ENCODE measurements at regions not wholly inside any gene's neighbourhood (a gene's known extent, or its start where the extent isn't known, plus 50 kb on each side); places are given as distances from the start of the nearest gene placed in this dataset.

DNA sequence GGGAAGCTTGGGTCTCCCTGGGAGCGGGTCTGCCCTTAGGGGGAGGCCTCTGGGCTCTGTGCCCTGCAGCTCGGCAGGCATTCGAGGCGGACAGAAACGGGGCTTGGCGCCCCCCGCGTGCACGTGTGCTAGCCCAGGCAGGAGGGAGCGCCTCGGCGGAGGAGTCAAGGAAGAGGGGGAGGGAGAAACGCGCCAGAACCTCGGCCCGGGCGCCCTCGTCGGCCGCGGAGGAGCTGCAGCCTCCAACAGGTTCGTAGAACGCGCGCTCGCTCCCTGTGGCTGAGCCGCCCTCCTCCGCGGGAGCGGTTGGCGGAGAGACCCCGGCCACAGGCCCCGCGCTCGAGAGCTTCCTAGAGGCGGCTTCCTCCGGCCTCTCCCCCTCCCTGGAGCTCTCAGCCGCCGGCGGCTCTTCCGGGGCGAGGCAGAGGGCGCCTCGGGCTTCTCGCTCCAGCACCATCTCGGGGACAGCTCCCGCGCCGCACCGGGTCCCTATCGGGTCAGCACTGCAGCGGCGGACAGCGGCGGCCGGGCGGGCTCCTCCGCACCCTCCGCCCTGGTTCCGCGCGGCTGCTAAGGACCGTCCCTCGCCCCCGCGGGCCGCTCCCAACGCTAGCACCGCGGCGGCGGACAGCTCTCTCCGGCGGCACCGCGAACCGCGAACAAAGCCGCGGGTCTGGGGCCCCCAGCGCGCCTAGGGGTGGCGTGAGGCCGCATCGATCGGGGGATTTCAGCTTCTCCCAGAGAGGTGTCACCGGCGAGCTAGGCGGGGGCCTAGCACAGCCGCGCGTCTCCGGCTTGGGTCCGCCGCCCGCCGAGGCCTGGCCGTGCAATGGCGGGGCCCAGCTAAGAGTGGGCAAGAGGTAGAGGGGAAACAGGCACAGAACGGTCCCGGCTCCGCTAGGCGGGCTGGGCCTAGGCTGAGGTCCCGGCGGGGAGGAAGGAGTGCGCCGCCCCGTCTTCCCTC lies 74.6 kb upstream of the CPLX2 start:
- Histone ChIP-seq H3K27me3 (ENCODE audit: insufficient read depth, low read length) (no peaks in the 10 kb centered on the region), H2AFZ (ENCODE audit: low read depth, low read length) (peak overlapping the region; percentile 44), H3K4me1 (ENCODE audit: insufficient read depth, low read length) (peaks cover 19% of the 10 kb centered on the region), H3K9me3 (ENCODE audit: low read length) (no peaks in the 10 kb centered on the region), H3K4me3 (ENCODE audit: low read length) (peak overlapping the region; percentile 50), H3K36me3 (ENCODE audit: insufficient read depth, low read length) (no peaks in the 10 kb centered on the region)

DNA sequence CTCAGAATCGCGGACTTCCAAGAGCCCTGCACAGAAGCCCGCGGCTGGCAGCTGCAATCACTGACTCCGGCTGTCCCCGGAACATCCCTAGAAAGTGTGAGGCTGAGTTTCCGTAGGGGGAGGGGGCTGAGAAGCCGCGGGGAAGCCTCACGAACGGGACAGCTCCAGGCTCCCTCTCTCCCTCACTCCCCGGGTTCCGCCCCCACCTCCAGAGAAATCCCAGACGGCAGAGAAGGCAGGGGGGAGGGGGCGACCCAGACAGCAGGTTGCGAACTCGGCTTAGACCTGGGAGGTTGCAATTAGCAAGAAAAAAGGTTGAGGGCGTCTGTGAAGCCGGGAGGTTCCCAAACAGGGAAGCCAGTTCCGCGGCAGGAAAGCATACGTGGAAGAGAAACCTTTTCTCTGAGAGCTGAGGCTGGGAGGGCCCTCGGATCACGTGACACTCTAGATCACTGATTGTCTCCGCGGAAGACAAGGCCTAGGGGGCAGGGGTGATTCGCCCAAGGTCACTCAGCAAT lies 73.8 kb upstream of the CPLX2 start:
- Histone ChIP-seq H3K4me3 (ENCODE audit: low read length) (peak overlapping the region; percentile 50), H2AFZ (ENCODE audit: low read depth, low read length) (peak overlapping the region; percentile 44), H3K27me3 (ENCODE audit: insufficient read depth, low read length) (no peaks in the 10 kb centered on the region)

DNA sequence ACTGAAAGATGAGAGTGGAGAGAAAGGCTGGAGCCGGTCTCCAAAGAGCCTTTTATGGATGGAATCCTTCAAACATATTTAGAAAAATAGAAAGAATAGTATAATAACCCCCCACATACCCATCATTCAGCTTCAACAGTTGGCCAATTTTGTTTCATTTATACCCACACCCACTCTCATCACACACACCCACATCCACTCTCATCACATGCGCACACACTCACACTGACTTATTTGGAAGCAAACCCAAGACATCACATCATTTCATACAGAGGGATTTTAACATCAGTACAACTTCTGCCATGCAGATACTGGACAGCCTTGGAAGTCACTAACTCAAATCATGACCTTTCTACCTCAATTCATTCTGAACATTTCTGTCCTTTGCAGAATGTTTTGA lies 72.8 kb upstream of the CPLX2 start:
- no peak overlapping the region for H3K4me3 ChIP-seq (ENCODE audit: low read length)

More for the DNA sequence above, 73.8 kb upstream of the CPLX2 start:
- H3K9me3 ChIP-seq (ENCODE audit: low read length): no peaks in the 10 kb centered on the region
- peaks cover 19% of the 10 kb centered on the region for H3K4me1 ChIP-seq (ENCODE audit: insufficient read depth, low read length)
- no peaks in the 10 kb centered on the region for H3K36me3 ChIP-seq (ENCODE audit: insufficient read depth, low read length)

DNA sequence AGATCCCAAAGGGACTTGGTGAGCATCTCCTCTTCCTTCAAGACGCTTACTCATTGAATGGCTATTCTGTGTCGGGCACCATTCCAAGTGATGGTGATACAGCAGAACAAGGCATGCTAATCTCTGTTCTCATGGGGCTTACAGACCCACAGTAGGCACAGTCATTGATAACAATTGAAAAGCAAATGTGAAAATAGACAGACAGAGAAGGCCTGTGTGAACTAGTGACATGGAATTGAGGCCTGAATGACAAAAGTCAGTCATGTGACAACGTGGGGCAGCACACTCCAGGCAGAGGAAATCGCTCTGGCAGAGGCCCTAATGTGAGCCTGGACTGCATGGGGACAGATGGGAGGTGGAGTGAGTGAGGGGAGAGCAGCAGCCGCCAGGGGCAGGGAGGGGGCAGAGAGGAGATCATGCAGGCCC lies 70.7 kb upstream of the CPLX2 start:
- Histone ChIP-seq H2AFZ (ENCODE audit: low read depth, low read length) (no peak overlapping the region), H3K36me3 (ENCODE audit: insufficient read depth, low read length) (no peaks in the 10 kb centered on the region), H3K9me3 (ENCODE audit: low read length) (no peaks in the 10 kb centered on the region), H3K4me1 (ENCODE audit: insufficient read depth, low read length) (peaks cover 19% of the 10 kb centered on the region), H3K4me3 (ENCODE audit: low read length) (no peak overlapping the region), H3K27me3 (ENCODE audit: insufficient read depth, low read length) (no peaks in the 10 kb centered on the region)

More for the DNA sequence above, 72.8 kb upstream of the CPLX2 start:
- Histone ChIP-seq H2AFZ (ENCODE audit: low read depth, low read length) (no peak overlapping the region), H3K9me3 (ENCODE audit: low read length) (no peaks in the 10 kb centered on the region), H3K4me1 (ENCODE audit: insufficient read depth, low read length) (peaks cover 19% of the 10 kb centered on the region), H3K36me3 (ENCODE audit: insufficient read depth, low read length) (no peaks in the 10 kb centered on the region), H3K27me3 (ENCODE audit: insufficient read depth, low read length) (no peaks in the 10 kb centered on the region)

DNA sequence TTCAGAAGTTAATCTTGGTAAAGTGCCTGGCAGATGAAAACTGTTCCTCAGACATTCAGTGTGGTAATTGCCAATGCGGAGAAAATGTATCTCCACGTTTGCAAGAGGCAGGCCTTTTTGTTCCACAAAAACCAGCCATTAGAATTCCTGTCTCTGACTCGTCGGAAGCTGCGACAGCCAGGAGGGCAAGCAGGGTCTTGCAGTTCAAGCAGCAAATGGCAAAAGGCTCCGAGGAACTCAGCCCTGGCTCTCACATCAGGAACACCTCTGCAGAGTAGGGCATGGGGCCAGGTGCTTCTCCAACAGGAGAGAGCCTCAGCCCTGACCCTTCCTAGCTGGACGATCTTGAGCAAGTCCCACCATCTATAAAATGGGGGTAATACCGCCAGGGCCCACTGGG lies 69.0 kb upstream of the CPLX2 start:
- Histone ChIP-seq H3K4me1 (ENCODE audit: insufficient read depth, low read length) (peaks cover 11% of the 10 kb centered on the region), H3K27me3 (ENCODE audit: insufficient read depth, low read length) (no peaks in the 10 kb centered on the region), H2AFZ (ENCODE audit: low read depth, low read length) (no peak overlapping the region), H3K4me3 (ENCODE audit: low read length) (no peak overlapping the region), H3K36me3 (ENCODE audit: insufficient read depth, low read length) (no peaks in the 10 kb centered on the region), H3K9me3 (ENCODE audit: low read length) (no peaks in the 10 kb centered on the region)

DNA sequence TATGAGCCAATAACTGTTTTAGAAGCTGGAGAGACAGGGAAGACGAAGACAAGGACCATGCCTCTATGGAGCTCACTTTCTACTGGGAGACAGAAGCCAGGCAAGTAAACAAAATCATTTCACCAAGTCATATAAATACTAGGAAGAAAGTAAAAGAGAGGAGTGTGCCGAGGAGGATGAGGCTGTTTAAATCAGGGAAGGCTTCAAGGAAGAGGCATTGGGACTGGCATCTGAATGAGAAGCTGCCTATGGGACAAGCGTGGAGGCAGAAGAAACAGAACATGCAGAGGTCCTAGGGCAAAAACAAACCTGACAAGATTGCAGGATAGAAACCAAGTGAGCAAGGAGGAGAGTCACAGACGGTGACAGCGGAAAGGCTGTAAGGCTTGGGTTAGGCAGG lies 68.1 kb upstream of the CPLX2 start:
- Histone ChIP-seq H3K4me1 (ENCODE audit: insufficient read depth, low read length) (peaks cover 2% of the 10 kb centered on the region), H2AFZ (ENCODE audit: low read depth, low read length) (no peak overlapping the region), H3K9me3 (ENCODE audit: low read length) (no peaks in the 10 kb centered on the region), H3K27me3 (ENCODE audit: insufficient read depth, low read length) (no peaks in the 10 kb centered on the region), H3K4me3 (ENCODE audit: low read length) (no peak overlapping the region), H3K36me3 (ENCODE audit: insufficient read depth, low read length) (no peaks in the 10 kb centered on the region)

DNA sequence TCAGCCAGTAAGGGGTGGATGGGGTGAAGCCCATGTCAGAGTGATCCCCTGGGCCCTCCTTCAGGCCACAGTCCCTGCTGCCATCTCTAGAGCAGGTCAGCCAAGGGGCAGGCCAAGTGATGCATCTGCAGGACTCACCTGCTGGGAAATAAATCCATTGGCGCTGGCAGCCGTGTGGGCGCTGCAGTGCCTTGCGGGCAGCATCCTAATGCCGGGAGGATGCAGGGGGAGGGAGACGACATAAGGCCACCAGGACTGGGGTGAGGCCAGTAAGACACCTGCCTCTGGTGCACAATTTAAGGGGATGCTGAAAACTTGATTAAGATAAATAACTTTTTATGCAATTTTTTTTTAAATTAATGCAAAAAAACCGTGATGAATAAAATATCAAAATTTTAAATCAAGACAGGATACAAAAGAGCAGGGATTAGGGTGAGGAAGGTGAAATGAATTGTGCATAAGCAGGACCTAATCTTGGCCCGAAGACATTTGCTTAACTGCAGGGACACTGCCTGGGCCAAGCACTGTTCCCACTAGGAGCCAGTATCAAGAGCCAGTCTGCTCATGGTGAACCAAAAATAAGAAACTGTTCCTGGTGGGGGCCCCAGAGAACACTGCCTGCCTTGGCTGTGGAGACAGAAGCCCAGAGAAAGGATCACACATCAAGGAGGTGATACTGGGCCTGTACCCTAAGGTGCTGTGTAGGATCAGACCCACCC lies 67.5 kb upstream of the CPLX2 start:
- H3K9me3 ChIP-seq (ENCODE audit: low read length): no peaks in the 10 kb centered on the region

DNA sequence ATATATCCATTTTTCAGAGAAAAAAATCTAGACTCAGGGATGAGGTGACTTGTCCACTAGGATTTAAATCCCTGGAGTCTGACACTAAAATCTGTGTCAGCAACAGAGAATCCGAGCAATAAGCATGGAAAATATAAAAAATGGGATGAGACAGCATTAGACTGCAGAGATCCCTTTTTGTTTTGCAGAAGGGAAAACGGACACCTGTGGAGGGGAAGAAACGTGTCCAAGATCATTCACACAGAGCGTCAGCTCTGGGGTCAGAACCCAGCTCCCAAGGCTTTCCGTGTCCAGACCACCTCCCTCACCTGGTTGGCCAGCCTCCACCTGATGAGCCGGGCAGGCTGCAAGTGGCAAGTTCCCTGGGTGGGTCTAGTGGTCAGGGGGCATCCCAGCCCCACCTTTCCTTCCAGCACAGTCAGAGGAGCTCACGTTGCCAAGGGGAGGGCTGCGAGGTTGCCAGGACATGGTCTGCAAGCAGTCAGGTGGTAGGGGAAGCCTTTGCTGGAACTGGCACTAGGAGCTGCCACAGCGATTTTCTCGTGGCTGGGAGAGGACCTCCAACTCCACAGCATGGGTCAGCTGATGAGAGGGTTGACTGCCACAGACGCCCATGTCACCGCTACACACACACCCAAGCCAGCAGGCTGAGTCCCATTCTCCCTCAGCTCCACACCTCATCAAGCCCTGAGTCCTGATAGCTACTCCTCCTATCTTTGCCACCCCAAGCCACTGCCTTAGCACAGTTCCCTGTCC lies 65.9 kb upstream of the CPLX2 start:
- Histone ChIP-seq H3K9me3 (ENCODE audit: low read length) (no peaks in the 10 kb centered on the region), H3K27me3 (ENCODE audit: insufficient read depth, low read length) (no peaks in the 10 kb centered on the region), H3K4me1 (ENCODE audit: insufficient read depth, low read length) (peaks cover 10% of the 10 kb centered on the region), H3K4me3 (ENCODE audit: low read length) (no peak overlapping the region), H3K36me3 (ENCODE audit: insufficient read depth, low read length) (no peaks in the 10 kb centered on the region), H2AFZ (ENCODE audit: low read depth, low read length) (no peak overlapping the region)

More for the DNA sequence above, 67.5 kb upstream of the CPLX2 start:
- Histone ChIP-seq H2AFZ (ENCODE audit: low read depth, low read length) (no peak overlapping the region), H3K4me3 (ENCODE audit: low read length) (no peak overlapping the region), H3K4me1 (ENCODE audit: insufficient read depth, low read length) (no peaks in the 10 kb centered on the region), H3K27me3 (ENCODE audit: insufficient read depth, low read length) (no peaks in the 10 kb centered on the region), H3K36me3 (ENCODE audit: insufficient read depth, low read length) (no peaks in the 10 kb centered on the region)

DNA sequence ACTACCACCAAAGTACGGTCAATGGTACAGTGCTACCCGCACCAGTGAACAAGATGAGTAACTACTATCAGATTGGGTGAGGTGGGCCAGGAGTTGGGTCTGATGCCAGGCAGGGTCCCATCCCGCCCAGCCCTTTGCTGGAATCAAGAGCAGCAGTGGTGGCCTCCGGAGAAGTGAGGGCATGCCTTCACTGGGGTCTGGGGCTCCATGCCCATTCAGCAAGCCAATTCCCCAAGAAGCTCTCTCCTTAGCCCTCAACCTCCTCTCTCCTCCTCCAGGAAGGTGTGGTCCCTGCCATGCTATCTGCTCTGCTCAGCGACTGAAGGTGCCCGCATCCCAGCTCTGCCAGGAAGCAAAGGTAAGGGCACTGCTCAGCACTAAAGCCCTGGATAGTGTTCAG lies 62.7 kb upstream of the CPLX2 start:
- Histone ChIP-seq H3K36me3 (ENCODE audit: insufficient read depth, low read length) (no peaks in the 10 kb centered on the region), H3K9me3 (ENCODE audit: low read length) (no peaks in the 10 kb centered on the region), H3K4me3 (ENCODE audit: low read length) (no peak overlapping the region)

DNA sequence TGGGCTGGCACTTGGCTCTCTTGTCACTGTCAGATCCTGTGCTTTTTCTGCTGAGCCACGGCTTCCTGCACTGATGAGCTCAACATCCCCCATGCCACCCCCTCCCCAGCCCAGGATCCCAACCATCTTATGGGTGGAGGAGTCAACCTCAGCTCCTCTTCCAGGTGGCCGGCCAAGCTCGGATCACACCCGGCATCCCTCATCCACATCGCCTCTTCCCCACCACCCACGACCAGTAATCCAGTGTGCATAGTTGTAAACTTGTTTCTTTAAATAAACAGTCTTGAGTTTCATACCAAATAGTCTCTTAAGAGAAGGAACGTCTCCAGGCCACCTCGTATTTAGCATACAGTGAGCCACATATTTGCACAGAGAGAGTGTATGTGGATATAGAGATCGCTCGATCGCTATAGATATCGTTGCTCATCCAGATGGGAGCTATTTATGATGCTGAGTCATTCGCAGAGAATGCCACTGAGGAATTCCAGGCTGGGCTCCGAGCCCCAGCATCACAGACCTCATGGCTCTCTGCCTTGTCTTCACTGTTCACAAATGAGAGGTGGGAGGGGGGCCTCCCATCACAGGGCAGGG lies 61.8 kb upstream of the CPLX2 start:
- Histone ChIP-seq H2AFZ (ENCODE audit: low read depth, low read length) (no peak overlapping the region), H3K4me1 (ENCODE audit: insufficient read depth, low read length) (peaks cover 10% of the 10 kb centered on the region), H3K36me3 (ENCODE audit: insufficient read depth, low read length) (no peaks in the 10 kb centered on the region), H3K4me3 (ENCODE audit: low read length) (no peak overlapping the region), H3K27me3 (ENCODE audit: insufficient read depth, low read length) (no peaks in the 10 kb centered on the region), H3K9me3 (ENCODE audit: low read length) (no peaks in the 10 kb centered on the region)

More for the DNA sequence above, 62.7 kb upstream of the CPLX2 start:
- Histone ChIP-seq H3K27me3 (ENCODE audit: insufficient read depth, low read length) (no peaks in the 10 kb centered on the region), H3K4me1 (ENCODE audit: insufficient read depth, low read length) (peaks cover 10% of the 10 kb centered on the region), H2AFZ (ENCODE audit: low read depth, low read length) (no peak overlapping the region)

DNA sequence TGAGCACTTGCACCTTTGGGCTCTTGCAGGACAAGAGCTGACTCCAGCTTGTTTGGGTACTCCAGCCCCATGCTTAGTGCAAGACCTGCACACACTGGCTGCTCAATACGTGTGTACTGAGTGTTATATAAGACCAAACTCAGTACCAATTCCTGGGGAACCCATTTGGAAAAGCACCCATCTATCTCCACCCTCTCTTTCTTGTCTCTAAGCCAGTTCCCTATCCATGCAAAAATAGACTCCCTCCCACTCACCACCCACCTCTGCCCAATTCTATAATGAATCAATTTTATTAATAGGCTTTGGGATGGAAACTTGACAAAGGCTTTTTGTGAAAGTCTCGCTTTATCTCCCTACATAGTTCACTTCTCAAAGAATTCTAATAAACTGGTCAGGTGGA lies 60.9 kb upstream of the CPLX2 start:
- Histone ChIP-seq H2AFZ (ENCODE audit: low read depth, low read length) (no peak overlapping the region), H3K27me3 (ENCODE audit: insufficient read depth, low read length) (no peaks in the 10 kb centered on the region), H3K4me3 (ENCODE audit: low read length) (no peak overlapping the region), H3K9me3 (ENCODE audit: low read length) (no peaks in the 10 kb centered on the region), H3K36me3 (ENCODE audit: insufficient read depth, low read length) (no peaks in the 10 kb centered on the region), H3K4me1 (ENCODE audit: insufficient read depth, low read length) (peaks cover 13% of the 10 kb centered on the region)

DNA sequence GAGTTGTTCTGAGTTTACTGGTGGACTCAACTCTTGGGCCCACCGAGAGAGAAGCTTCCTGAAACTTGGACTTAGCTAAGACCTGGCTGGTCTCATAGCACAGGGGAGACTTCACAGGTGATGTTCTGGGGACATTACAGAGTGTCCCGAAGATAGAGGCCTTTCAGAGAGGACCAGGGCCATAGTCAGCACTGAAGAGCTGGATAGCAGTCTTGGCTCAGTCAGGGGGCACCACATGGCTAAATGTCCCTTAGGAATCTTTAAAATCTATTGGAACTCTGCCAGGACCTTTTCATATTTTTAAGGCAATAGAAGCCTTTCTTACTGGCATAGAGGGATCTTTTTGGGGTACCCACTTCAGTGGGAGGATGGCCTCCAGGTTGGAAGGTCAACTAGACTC lies 59.8 kb upstream of the CPLX2 start:
- Histone ChIP-seq H3K4me1 (ENCODE audit: insufficient read depth, low read length) (peaks cover 13% of the 10 kb centered on the region), H3K4me3 (ENCODE audit: low read length) (no peak overlapping the region), H2AFZ (ENCODE audit: low read depth, low read length) (no peak overlapping the region), H3K27me3 (ENCODE audit: insufficient read depth, low read length) (no peaks in the 10 kb centered on the region), H3K36me3 (ENCODE audit: insufficient read depth, low read length) (no peaks in the 10 kb centered on the region), H3K9me3 (ENCODE audit: low read length) (no peaks in the 10 kb centered on the region)
